Activated T-cell treated with anti-CD3 and anti-CD28 coated beads for 24 hours (primary cell): ENCODE measurements at regions not wholly inside any gene's neighbourhood (a gene's known extent, or its start where the extent isn't known, plus 50 kb on each side); places are given as distances from the start of the nearest gene placed in this dataset.
"Not testable (repeated sequence)": the region's sequence is repeated elsewhere in the genome, so short reads cannot be mapped to it uniquely, and the experiment has no call there.

Experiments
- DNase-seq: peaks from one replicate; pipeline ENCODE4 v3.0.0-alpha.2; 2020; ENCODE audit warnings: low read depth

GRCh38 chr13:79912403-79912802 is 428.5 kb downstream of the SPRY2 start:
- DNase-seq = no peak

- no peak for DNase-seq
These were observed 429.9 kb downstream of the SPRY2 start for GRCh38 chr13:79910875-79911540.

GRCh38 chr13:79909644-79910043 is 428.7 kb downstream of the NDFIP2 start:
- DNase-seq = no peak

- no peak for DNase-seq
These were observed 427.4 kb downstream of the NDFIP2 start for GRCh38 chr13:79908381-79908780.

GRCh38 chr13:79907527-79907926 is 426.6 kb downstream of the NDFIP2 start:
- DNase-seq = no peak

- no peak for DNase-seq
These were observed 425.4 kb downstream of the NDFIP2 start for GRCh38 chr13:79906345-79906744.

GRCh38 chr13:79905018-79905417 is 424.1 kb downstream of the NDFIP2 start:
- no peak for DNase-seq

GRCh38 chr13:79904581-79904980 is 423.6 kb downstream of the NDFIP2 start:
- no peak for DNase-seq

GRCh38 chr13:79901336-79901735 is 420.4 kb downstream of the NDFIP2 start:
- no peak for DNase-seq

GRCh38 chr13:79900356-79900755 is 419.4 kb downstream of the NDFIP2 start:
- DNase-seq = no peak

- no peak for DNase-seq
These were observed 418.0 kb downstream of the NDFIP2 start for GRCh38 chr13:79898996-79899395.

- no peak for DNase-seq
These were observed 417.4 kb downstream of the NDFIP2 start for GRCh38 chr13:79898202-79898826.

GRCh38 chr13:79896851-79897250 is 415.9 kb downstream of the NDFIP2 start:
- no peak for DNase-seq

- no peak for DNase-seq
These were observed 414.5 kb downstream of the NDFIP2 start for GRCh38 chr13:79895416-79895815.

GRCh38 chr13:79887278-79887677 is 406.3 kb downstream of the NDFIP2 start:
- not testable (repeated sequence) for DNase-seq

GRCh38 chr13:79886601-79887000 is 405.6 kb downstream of the NDFIP2 start:
- DNase-seq = no peak

- no peak for DNase-seq
These were observed 403.9 kb downstream of the NDFIP2 start for GRCh38 chr13:79884890-79885289.

- DNase-seq = no peak
These were observed 402.3 kb downstream of the NDFIP2 start for GRCh38 chr13:79883216-79883615.

GRCh38 chr13:79880818-79881217 is 399.9 kb downstream of the NDFIP2 start:
- no peak for DNase-seq

GRCh38 chr13:79874396-79875360 is 393.7 kb downstream of the NDFIP2 start:
- DNase-seq = no peak

- no peak for DNase-seq
These were observed 390.6 kb downstream of the NDFIP2 start for GRCh38 chr13:79871594-79871993.

GRCh38 chr13:79870766-79871165 is 389.8 kb downstream of the NDFIP2 start:
- DNase-seq = no peak

GRCh38 chr13:79870123-79870522 is 389.2 kb downstream of the NDFIP2 start:
- DNase-seq = no peak
